ENCODE measurements at regions not wholly inside any gene's neighbourhood (a gene's known extent, or its start where the extent isn't known, plus 50 kb on each side); places are given as distances from the start of the nearest gene placed in this dataset.
"Not testable (repeated sequence)": the region's sequence is repeated elsewhere in the genome, so short reads cannot be mapped to it uniquely, and the experiment has no call there.

- TF ChIP-seq, protein P1, sequence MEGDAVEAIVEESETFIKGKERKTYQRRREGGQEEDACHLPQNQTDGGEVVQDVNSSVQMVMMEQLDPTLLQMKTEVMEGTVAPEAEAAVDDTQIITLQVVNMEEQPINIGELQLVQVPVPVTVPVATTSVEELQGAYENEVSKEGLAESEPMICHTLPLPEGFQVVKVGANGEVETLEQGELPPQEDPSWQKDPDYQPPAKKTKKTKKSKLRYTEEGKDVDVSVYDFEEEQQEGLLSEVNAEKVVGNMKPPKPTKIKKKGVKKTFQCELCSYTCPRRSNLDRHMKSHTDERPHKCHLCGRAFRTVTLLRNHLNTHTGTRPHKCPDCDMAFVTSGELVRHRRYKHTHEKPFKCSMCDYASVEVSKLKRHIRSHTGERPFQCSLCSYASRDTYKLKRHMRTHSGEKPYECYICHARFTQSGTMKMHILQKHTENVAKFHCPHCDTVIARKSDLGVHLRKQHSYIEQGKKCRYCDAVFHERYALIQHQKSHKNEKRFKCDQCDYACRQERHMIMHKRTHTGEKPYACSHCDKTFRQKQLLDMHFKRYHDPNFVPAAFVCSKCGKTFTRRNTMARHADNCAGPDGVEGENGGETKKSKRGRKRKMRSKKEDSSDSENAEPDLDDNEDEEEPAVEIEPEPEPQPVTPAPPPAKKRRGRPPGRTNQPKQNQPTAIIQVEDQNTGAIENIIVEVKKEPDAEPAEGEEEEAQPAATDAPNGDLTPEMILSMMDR (IDR thresholded peaks at IDR 0.05) = not testable (repeated sequence)
- not testable (repeated sequence) for TF ChIP-seq POLR2AphosphoS5 (IDR thresholded peaks at IDR 0.05)
These were observed 313.4 kb downstream of the PTPRU start for GRCh38 chr1:29549728-29550118.

Measured in esophagus muscularis mucosa (tissue), 3 donors.